ENCODE measurements at regions not wholly inside any gene's neighbourhood (a gene's known extent, or its start where the extent isn't known, plus 50 kb on each side); places are given as distances from the start of the nearest gene placed in this dataset.
"Not testable (repeated sequence)": the region's sequence is repeated elsewhere in the genome, so short reads cannot be mapped to it uniquely, and the experiment has no call there.

GRCh38 chr16:66242672-66243071 lies 123.8 kb upstream of the CDH5 start:
- DNase-seq (ENCODE audit: low read depth), result no peak

GRCh38 chr16:66242206-66242605 lies 124.3 kb upstream of the CDH5 start:
- not testable (repeated sequence) for DNase-seq (ENCODE audit: low read depth)

- no peak for DNase-seq (ENCODE audit: low read depth)
Observed at GRCh38 chr16:66240631-66241395, 125.7 kb upstream of the CDH5 start.

- no peak for DNase-seq (ENCODE audit: low read depth)
Observed at GRCh38 chr16:66240088-66240487, 126.4 kb upstream of the CDH5 start.

- DNase-seq (ENCODE audit: low read depth), result no peak
Observed at GRCh38 chr16:66238696-66239095, 127.8 kb upstream of the CDH5 start.

- no peak for DNase-seq (ENCODE audit: low read depth)
Observed at GRCh38 chr16:66236301-66236700, 130.2 kb upstream of the CDH5 start.

GRCh38 chr16:66231452-66232160 lies 134.9 kb upstream of the CDH5 start:
- no peak for DNase-seq (ENCODE audit: low read depth)

GRCh38 chr16:66229651-66230050 lies 136.8 kb upstream of the CDH5 start:
- DNase-seq (ENCODE audit: low read depth), result no peak

GRCh38 chr16:66228792-66229191 lies 137.7 kb upstream of the CDH5 start:
- DNase-seq (ENCODE audit: low read depth), result no peak

- no peak for DNase-seq (ENCODE audit: low read depth)
Observed at GRCh38 chr16:66227766-66228530, 138.5 kb upstream of the CDH5 start.

- no peak for DNase-seq (ENCODE audit: low read depth)
Observed at GRCh38 chr16:66226762-66227161, 139.7 kb upstream of the CDH5 start.

GRCh38 chr16:66225696-66226095 lies 140.8 kb upstream of the CDH5 start:
- no peak for DNase-seq (ENCODE audit: low read depth)

- no peak for DNase-seq (ENCODE audit: low read depth)
Observed at GRCh38 chr16:66224626-66225025, 141.9 kb upstream of the CDH5 start.

- no peak for DNase-seq (ENCODE audit: low read depth)
Observed at GRCh38 chr16:66224186-66224585, 142.3 kb upstream of the CDH5 start.

- peak; percentile 79 for DNase-seq (ENCODE audit: low read depth)
Observed at GRCh38 chr16:66223176-66223780, 143.2 kb upstream of the CDH5 start.

- no peak for DNase-seq (ENCODE audit: low read depth)
Observed at GRCh38 chr16:66222756-66223155, 143.7 kb upstream of the CDH5 start.

GRCh38 chr16:66220702-66221101 lies 145.8 kb upstream of the CDH5 start:
- no peak for DNase-seq (ENCODE audit: low read depth)

- no peak for DNase-seq (ENCODE audit: low read depth)
Observed at GRCh38 chr16:66219491-66219890, 147.0 kb upstream of the CDH5 start.

GRCh38 chr16:66212428-66212827 lies 154.1 kb upstream of the CDH5 start:
- DNase-seq (ENCODE audit: low read depth), result no peak

GRCh38 chr16:66211651-66212050 lies 154.8 kb upstream of the CDH5 start:
- no peak for DNase-seq (ENCODE audit: low read depth)

- DNase-seq (ENCODE audit: low read depth), result no peak
Observed at GRCh38 chr16:66207883-66208265, 158.6 kb upstream of the CDH5 start.

- no peak for DNase-seq (ENCODE audit: low read depth)
Observed at GRCh38 chr16:66207139-66207882, 159.2 kb upstream of the CDH5 start.
